Hepatocyte (in vitro differentiated cells): ENCODE measurements at regions not wholly inside any gene's neighbourhood (a gene's known extent, or its start where the extent isn't known, plus 50 kb on each side); places are given as distances from the start of the nearest gene placed in this dataset.
A peak's percentile ranks its signal among the peaks of the same experiment; 100 is the strongest.

Experiments
- DNase-seq: peaks from one replicate; pipeline ENCODE4 v3.0.0-alpha.2; 2016; ENCODE audit warnings: low spot score
- H2AFZ ChIP-seq: fragments of 200-600 bp; sonication (generic); 2 replicates; pipeline ENCODE4 v1.6.0; 2016; ENCODE audit warnings: antibody characterized with exemption, mild to moderate bottlenecking
- H3K27ac ChIP-seq: fragments of 200-600 bp; sonication (generic); 2 replicates; pipeline ENCODE4 v1.5.1; 2016; ENCODE audit warnings: mild to moderate bottlenecking
- H3K27me3 ChIP-seq: fragments of 200-600 bp; sonication (generic); 2 replicates; pipeline ENCODE4 v1.6.1; 2016
- H3K36me3 ChIP-seq: fragments of 200-600 bp; sonication (generic); replicated peaks from 2 replicates; pipeline ENCODE4 v1.5.1; 2016; ENCODE audit warnings: low read depth; ENCODE audit not compliant: insufficient read depth
- H3K4me1 ChIP-seq: fragments of 200-600 bp; sonication (generic); 2 replicates; pipeline ENCODE4 v1.5.1; 2016; ENCODE audit warnings: mild to moderate bottlenecking, moderate library complexity; ENCODE audit not compliant: insufficient read depth
- H3K4me2 ChIP-seq: fragments of 200-600 bp; sonication (generic); 2 replicates; pipeline ENCODE4 v1.6.0; 2016
- H3K4me3 ChIP-seq: fragments of 200-600 bp; sonication (generic); 2 replicates; pipeline ENCODE4 v1.5.1; 2016; ENCODE audit warnings: mild to moderate bottlenecking
- H3K79me2 ChIP-seq: fragments of 200-600 bp; sonication (generic); 2 replicates; pipeline ENCODE4 v1.6.0; 2017; ENCODE audit warnings: mild to moderate bottlenecking
- H3K9me2 ChIP-seq: fragments of 200-600 bp; sonication (generic); replicated peaks from 2 replicates; pipeline ENCODE4 v1.6.0; 2017; ENCODE audit warnings: mild to moderate bottlenecking; ENCODE audit not compliant: insufficient read depth
- H3K9me3 ChIP-seq: fragments of 200-600 bp; sonication (generic); 2 replicates; pipeline ENCODE4 v1.5.1; 2016; ENCODE audit warnings: low read depth, mild to moderate bottlenecking
- H4K20me1 ChIP-seq: fragments of 200-600 bp; sonication (generic); 2 replicates; pipeline ENCODE4 v1.6.0; 2016; ENCODE audit warnings: mild to moderate bottlenecking; ENCODE audit not compliant: insufficient read depth, poor library complexity, severe bottlenecking
- CTCF ChIP-seq: fragments of 200-600 bp; sonication (generic); IDR thresholded peaks from 2 replicates; pipeline ENCODE4 v1.5.1; 2016; ENCODE audit warnings: antibody characterized with exemption, mild to moderate bottlenecking; ENCODE audit not compliant: poor library complexity
- EZH2 ChIP-seq: fragments of 200-600 bp; sonication (generic); IDR thresholded peaks from 2 replicates; pipeline ENCODE4 v1.6.1; 2016; ENCODE audit warnings: antibody characterized with exemption, mild to moderate bottlenecking, borderline replicate concordance
- EZH2phosphoT487 ChIP-seq: fragments of 200-600 bp; sonication (generic); IDR thresholded peaks from one replicate; pipeline ENCODE4 v1.6.1; 2018; ENCODE audit warnings: antibody characterized with exemption, mild to moderate bottlenecking, low read depth, moderate library complexity; ENCODE audit not compliant: unreplicated experiment, severe bottlenecking
- WGBS: methylation state at CpG from one replicate; pipeline ENCODE4 v1.1.6; 2016; ENCODE audit warnings: low lambda C conversion rate; ENCODE audit errors: missing lambda C conversion rate; 5-methylcytosine and 5-hydroxymethylcytosine counted together

DNA sequence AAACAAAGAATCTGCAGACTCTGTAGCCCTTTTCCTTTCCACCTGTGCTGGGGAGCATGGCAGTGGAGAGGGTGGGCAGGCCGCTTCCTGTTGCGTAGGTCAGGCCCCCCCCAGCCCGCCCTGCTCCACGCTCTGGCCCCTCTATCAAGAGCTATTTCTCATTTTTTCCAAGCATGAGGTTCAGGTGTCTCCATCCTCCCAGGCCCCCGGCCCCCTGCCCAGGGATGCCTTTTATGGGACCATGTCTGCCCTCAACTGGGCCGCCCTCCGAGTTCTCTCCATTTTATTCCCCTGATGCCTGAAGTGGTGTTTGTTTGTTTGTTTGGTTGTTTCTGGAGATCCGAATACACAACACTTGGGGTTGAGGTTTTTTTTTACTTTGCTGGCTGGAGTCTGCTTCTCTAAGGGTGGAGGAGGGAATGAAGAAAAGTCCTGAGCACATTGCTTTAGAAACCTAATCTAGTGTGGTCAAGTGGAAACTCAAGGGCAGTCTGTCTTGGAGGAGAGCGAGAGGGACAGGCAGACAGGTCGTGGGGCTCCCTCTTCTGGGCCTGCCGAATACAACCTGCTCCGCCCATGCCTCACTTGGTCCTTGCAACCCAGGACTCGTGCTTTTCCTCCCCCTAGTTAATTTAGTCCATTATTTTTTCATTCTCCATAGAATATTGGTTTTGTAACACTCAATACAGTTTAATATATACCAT lies 176.5 kb upstream of the LYSMD4 start:
- 64% methylated on average over 10 of the region's 13 CpGs for WGBS
- no peaks in the 10 kb centered on the region for H3K27me3 ChIP-seq
- no peaks in the 10 kb centered on the region for H3K79me2 ChIP-seq
- TF ChIP-seq EZH2phosphoT487 (no peak), CTCF (peak; percentile 32), EZH2 (no peak)
- H2AFZ ChIP-seq = no peak overlapping the region
- H3K4me3 ChIP-seq = no peak overlapping the region
- no peaks in the 10 kb centered on the region for H3K36me3 ChIP-seq
- peak; percentile 22 for DNase-seq
- no peak overlapping the region for H3K27ac ChIP-seq
- no peaks in the 10 kb centered on the region for H3K4me1 ChIP-seq
- H3K9me2 ChIP-seq = no peaks in the 10 kb centered on the region
- no peak overlapping the region for H3K4me2 ChIP-seq
- H3K9me3 ChIP-seq = no peaks in the 10 kb centered on the region
- H4K20me1 ChIP-seq = no peaks in the 10 kb centered on the region

GRCh38 chr15:99907698-99908097 lies 174.5 kb upstream of the LYSMD4 start:
- no peak for DNase-seq
- 94% methylated on average over 3 of the region's 3 CpGs for WGBS
- Histone ChIP-seq H3K9me3 (no peaks in the 10 kb centered on the region), H2AFZ (no peak overlapping the region), H4K20me1 (no peaks in the 10 kb centered on the region), H3K27ac (no peak overlapping the region), H3K4me2 (no peak overlapping the region), H3K4me3 (no peak overlapping the region), H3K4me1 (no peaks in the 10 kb centered on the region), H3K36me3 (no peaks in the 10 kb centered on the region), H3K27me3 (no peaks in the 10 kb centered on the region), H3K9me2 (no peaks in the 10 kb centered on the region), H3K79me2 (no peaks in the 10 kb centered on the region)
- TF ChIP-seq EZH2phosphoT487 (no peak), EZH2 (no peak), CTCF (no peak)

- no peak for DNase-seq
- no peaks in the 10 kb centered on the region for H3K79me2 ChIP-seq
- H3K27me3 ChIP-seq = no peaks in the 10 kb centered on the region
- H2AFZ ChIP-seq = no peak overlapping the region
- H3K36me3 ChIP-seq = no peaks in the 10 kb centered on the region
- no peaks in the 10 kb centered on the region for H3K4me1 ChIP-seq
- TF ChIP-seq CTCF (no peak), EZH2phosphoT487 (no peak), EZH2 (no peak)
- H3K27ac ChIP-seq = no peak overlapping the region
- no peaks in the 10 kb centered on the region for H3K9me3 ChIP-seq
- no peak overlapping the region for H3K4me2 ChIP-seq
- H4K20me1 ChIP-seq = no peaks in the 10 kb centered on the region
- no peaks in the 10 kb centered on the region for H3K9me2 ChIP-seq
- no peak overlapping the region for H3K4me3 ChIP-seq
- 76% methylated on average over 4 of the region's 4 CpGs for WGBS
Observed at GRCh38 chr15:99906793-99907192, 173.6 kb upstream of the LYSMD4 start.

GRCh38 chr15:99906311-99906710 lies 173.1 kb upstream of the LYSMD4 start:
- H2AFZ ChIP-seq = no peak overlapping the region
- H3K79me2 ChIP-seq = no peaks in the 10 kb centered on the region
- H3K27me3 ChIP-seq = no peaks in the 10 kb centered on the region
- H3K9me2 ChIP-seq = no peaks in the 10 kb centered on the region
- H3K27ac ChIP-seq = no peak overlapping the region
- H3K36me3 ChIP-seq = no peaks in the 10 kb centered on the region
- no peak for TF ChIP-seq EZH2phosphoT487
- TF ChIP-seq CTCF = no peak
- TF ChIP-seq EZH2 = no peak
- H4K20me1 ChIP-seq = no peaks in the 10 kb centered on the region
- no peak overlapping the region for H3K4me2 ChIP-seq
- H3K9me3 ChIP-seq = no peaks in the 10 kb centered on the region
- H3K4me3 ChIP-seq = no peak overlapping the region
- H3K4me1 ChIP-seq = no peaks in the 10 kb centered on the region
- 74% methylated on average over 5 of the region's 5 CpGs for WGBS
- no peak for DNase-seq
